ENCODE measurements at regions not wholly inside any gene's neighbourhood (a gene's known extent, or its start where the extent isn't known, plus 50 kb on each side); places are given as distances from the start of the nearest gene placed in this dataset.

DNA sequence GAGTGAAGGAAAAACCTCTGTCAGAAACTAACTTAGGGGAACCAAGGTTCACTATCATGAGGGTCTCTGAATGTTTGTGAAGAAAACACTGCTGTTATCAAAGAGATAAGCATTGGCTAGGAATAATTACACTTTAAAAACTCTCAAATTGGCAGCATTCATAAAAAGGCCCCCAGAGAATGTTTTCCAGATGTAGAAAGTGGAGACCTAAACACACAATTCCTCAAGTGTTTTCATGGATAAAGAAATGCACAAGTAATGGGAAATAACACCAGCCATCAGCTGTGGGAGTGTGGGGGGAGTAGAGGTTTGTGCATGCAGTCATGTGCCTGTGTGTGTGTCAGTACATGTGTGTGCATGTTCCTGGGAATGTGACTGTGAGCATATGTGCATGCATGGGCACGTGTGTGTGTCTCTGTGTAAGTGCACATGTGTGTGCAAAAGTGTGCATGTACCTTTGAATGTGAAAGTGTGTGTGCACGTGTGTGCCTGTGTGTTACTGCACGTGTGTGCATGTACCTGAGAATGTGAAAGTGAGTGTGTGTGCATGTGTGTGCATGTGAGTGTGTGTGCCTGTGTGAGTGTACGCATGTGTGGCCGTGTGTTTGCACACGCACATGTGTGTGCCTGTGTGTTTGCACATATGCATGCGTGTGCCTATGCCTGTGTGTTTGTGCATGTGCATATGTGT, 854.3 kb upstream of the SALL3 start:
- Histone ChIP-seq H3K14ac (ENCODE audit: low read length in 2 of 2) (no peak overlapping the region), H4K8ac (ENCODE audit: low read length) (no peak overlapping the region), H3K27ac (ENCODE audit: low read length, poor library complexity, severe bottlenecking) (no peak overlapping the region), H2AFZ (ENCODE audit: low read depth, low read length) (no peak overlapping the region), H3K23ac (ENCODE audit: low read length in 2 of 2) (no peak overlapping the region), H3K79me1 (replicated peaks; ENCODE audit: low read length, poor library complexity, severe bottlenecking) (no peaks in the 10 kb centered on the region), H3K4me3 (ENCODE audit: insufficient read depth in 1 of 2, low read depth in 1 of 2, low read length in 2 of 2) (no peak overlapping the region), H4K91ac (ENCODE audit: low read length) (peak overlapping the region; percentile 15), H3K27me3 (ENCODE audit: control insufficient read depth in 1 of 2, insufficient read depth in 1 of 2, low read length in 2 of 2) (no peaks in the 10 kb centered on the region), H3K4ac (ENCODE audit: low read depth in 1 of 2, low read length in 2 of 2) (no peak overlapping the region), H2BK120ac (ENCODE audit: low read depth, low read length) (no peak overlapping the region), H3K4me2 (ENCODE audit: low read length, poor library complexity, severe bottlenecking) (no peak overlapping the region), H2BK12ac (ENCODE audit: low read length in 2 of 2) (no peak overlapping the region), H3K4me1 (ENCODE audit: control insufficient read depth, insufficient read depth, low read depth, low read length) (no peaks in the 10 kb centered on the region), H2BK15ac (ENCODE audit: low read depth, poor library complexity, severe bottlenecking) (no peak overlapping the region), H3K36me3 (ENCODE audit: control insufficient read depth in 1 of 2, insufficient read depth in 2 of 2, low read depth in 1 of 2, low read length in 2 of 2) (no peaks in the 10 kb centered on the region), H2AK5ac (ENCODE audit: low read length, severe bottlenecking) (no peak overlapping the region), H3K9ac (ENCODE audit: low read length) (no peak overlapping the region), H3K18ac (ENCODE audit: low read depth in 1 of 2, low read length in 2 of 2) (no peak overlapping the region), H2BK5ac (ENCODE audit: low read depth, low read length, poor library complexity, severe bottlenecking) (no peak overlapping the region), H3K9me3 (ENCODE audit: control insufficient read depth, low read length) (peaks cover 6% of the 10 kb centered on the region)
- WGBS = 82% methylated on average over 7 of the region's 7 CpGs
- DNase-seq = no peak

DNA sequence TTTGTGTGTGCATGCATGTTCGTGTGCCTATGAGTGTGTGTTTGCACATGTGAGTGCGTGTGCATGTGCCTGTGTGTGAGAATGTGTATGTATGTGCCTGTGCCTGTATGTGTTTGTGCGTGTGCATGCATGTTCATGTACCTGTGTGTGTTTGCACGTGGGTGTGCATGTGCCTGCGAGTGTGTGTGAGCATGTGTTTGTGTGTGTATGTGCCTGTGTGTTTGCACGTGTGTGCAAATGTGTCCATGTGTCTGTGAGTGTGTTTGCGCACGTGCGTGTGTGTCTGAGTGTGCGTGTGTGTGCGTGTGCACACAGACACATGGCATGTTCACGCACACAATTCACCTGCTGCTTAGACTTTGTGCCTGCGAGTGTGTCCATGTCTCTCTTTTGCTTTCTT, 853.5 kb upstream of the SALL3 start:
- no peak overlapping the region for H3K14ac ChIP-seq (ENCODE audit: low read length in 2 of 2)
- H3K4ac ChIP-seq (ENCODE audit: low read depth in 1 of 2, low read length in 2 of 2) = no peak overlapping the region
- H2BK12ac ChIP-seq (ENCODE audit: low read length in 2 of 2) = no peak overlapping the region
- H3K27ac ChIP-seq (ENCODE audit: low read length, poor library complexity, severe bottlenecking) = no peak overlapping the region
- H4K91ac ChIP-seq (ENCODE audit: low read length) = no peak overlapping the region
- no peak overlapping the region for H2AFZ ChIP-seq (ENCODE audit: low read depth, low read length)
- 90% methylated on average over 13 of the region's 13 CpGs for WGBS
- no peaks in the 10 kb centered on the region for H3K79me1 ChIP-seq (replicated peaks; ENCODE audit: low read length, poor library complexity, severe bottlenecking)
- no peaks in the 10 kb centered on the region for H3K4me1 ChIP-seq (ENCODE audit: control insufficient read depth, insufficient read depth, low read depth, low read length)
- H3K4me3 ChIP-seq (ENCODE audit: insufficient read depth in 1 of 2, low read depth in 1 of 2, low read length in 2 of 2) = no peak overlapping the region
- H3K27me3 ChIP-seq (ENCODE audit: control insufficient read depth in 1 of 2, insufficient read depth in 1 of 2, low read length in 2 of 2) = no peaks in the 10 kb centered on the region
- H3K9ac ChIP-seq (ENCODE audit: low read length) = no peak overlapping the region
- H3K36me3 ChIP-seq (ENCODE audit: control insufficient read depth in 1 of 2, insufficient read depth in 2 of 2, low read depth in 1 of 2, low read length in 2 of 2) = no peaks in the 10 kb centered on the region
- no peak overlapping the region for H2BK5ac ChIP-seq (ENCODE audit: low read depth, low read length, poor library complexity, severe bottlenecking)
- no peak overlapping the region for H3K4me2 ChIP-seq (ENCODE audit: low read length, poor library complexity, severe bottlenecking)
- H3K9me3 ChIP-seq (ENCODE audit: control insufficient read depth, low read length) = peaks cover 5% of the 10 kb centered on the region
- no peak overlapping the region for H2BK15ac ChIP-seq (ENCODE audit: low read depth, poor library complexity, severe bottlenecking)
- DNase-seq = no peak
- H4K8ac ChIP-seq (ENCODE audit: low read length) = no peak overlapping the region
- H2AK5ac ChIP-seq (ENCODE audit: low read length, severe bottlenecking) = no peak overlapping the region
- no peak overlapping the region for H3K23ac ChIP-seq (ENCODE audit: low read length in 2 of 2)
- H2BK120ac ChIP-seq (ENCODE audit: low read depth, low read length) = no peak overlapping the region
- H3K18ac ChIP-seq (ENCODE audit: low read depth in 1 of 2, low read length in 2 of 2) = no peak overlapping the region

DNA sequence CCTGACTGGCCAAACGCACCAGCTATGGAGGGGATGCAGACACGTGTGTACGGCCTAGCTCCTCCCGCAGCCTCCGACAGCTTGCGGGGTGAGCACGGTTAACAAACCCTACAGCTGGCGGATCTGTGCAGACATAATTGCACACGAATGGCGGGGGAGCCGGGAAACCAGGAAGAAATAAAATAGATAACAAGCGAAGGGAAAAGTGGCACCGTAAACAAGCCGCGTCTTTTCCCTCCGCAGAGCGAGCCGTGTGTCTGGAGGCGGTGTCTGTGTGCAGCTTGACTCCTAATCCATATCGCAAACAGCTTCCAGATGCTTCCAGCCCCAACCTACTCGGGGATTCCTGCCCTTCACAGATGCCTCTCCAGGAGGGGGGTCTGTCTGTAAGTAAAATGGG, 853.1 kb upstream of the SALL3 start:
- H3K79me1 ChIP-seq (replicated peaks; ENCODE audit: low read length, poor library complexity, severe bottlenecking) = no peaks in the 10 kb centered on the region
- H3K4me1 ChIP-seq (ENCODE audit: control insufficient read depth, insufficient read depth, low read depth, low read length) = no peaks in the 10 kb centered on the region
- H2AK5ac ChIP-seq (ENCODE audit: low read length, severe bottlenecking) = no peak overlapping the region
- H3K23ac ChIP-seq (ENCODE audit: low read length in 2 of 2) = no peak overlapping the region
- no peak overlapping the region for H3K4ac ChIP-seq (ENCODE audit: low read depth in 1 of 2, low read length in 2 of 2)
- no peak overlapping the region for H2AFZ ChIP-seq (ENCODE audit: low read depth, low read length)
- no peak overlapping the region for H2BK12ac ChIP-seq (ENCODE audit: low read length in 2 of 2)
- no peaks in the 10 kb centered on the region for H3K27me3 ChIP-seq (ENCODE audit: control insufficient read depth in 1 of 2, insufficient read depth in 1 of 2, low read length in 2 of 2)
- no peak overlapping the region for H4K8ac ChIP-seq (ENCODE audit: low read length)
- DNase-seq = no peak
- H3K14ac ChIP-seq (ENCODE audit: low read length in 2 of 2) = no peak overlapping the region
- no peak overlapping the region for H3K9ac ChIP-seq (ENCODE audit: low read length)
- H4K91ac ChIP-seq (ENCODE audit: low read length) = no peak overlapping the region
- WGBS = 93% methylated on average over 19 of the region's 21 CpGs
- no peak overlapping the region for H3K27ac ChIP-seq (ENCODE audit: low read length, poor library complexity, severe bottlenecking)
- no peak overlapping the region for H2BK120ac ChIP-seq (ENCODE audit: low read depth, low read length)
- no peak overlapping the region for H2BK5ac ChIP-seq (ENCODE audit: low read depth, low read length, poor library complexity, severe bottlenecking)
- H2BK15ac ChIP-seq (ENCODE audit: low read depth, poor library complexity, severe bottlenecking) = no peak overlapping the region
- H3K4me2 ChIP-seq (ENCODE audit: low read length, poor library complexity, severe bottlenecking) = no peak overlapping the region
- H3K4me3 ChIP-seq (ENCODE audit: insufficient read depth in 1 of 2, low read depth in 1 of 2, low read length in 2 of 2) = no peak overlapping the region
- H3K18ac ChIP-seq (ENCODE audit: low read depth in 1 of 2, low read length in 2 of 2) = no peak overlapping the region
- peaks cover 5% of the 10 kb centered on the region for H3K9me3 ChIP-seq (ENCODE audit: control insufficient read depth, low read length)
- no peaks in the 10 kb centered on the region for H3K36me3 ChIP-seq (ENCODE audit: control insufficient read depth in 1 of 2, insufficient read depth in 2 of 2, low read depth in 1 of 2, low read length in 2 of 2)

DNA sequence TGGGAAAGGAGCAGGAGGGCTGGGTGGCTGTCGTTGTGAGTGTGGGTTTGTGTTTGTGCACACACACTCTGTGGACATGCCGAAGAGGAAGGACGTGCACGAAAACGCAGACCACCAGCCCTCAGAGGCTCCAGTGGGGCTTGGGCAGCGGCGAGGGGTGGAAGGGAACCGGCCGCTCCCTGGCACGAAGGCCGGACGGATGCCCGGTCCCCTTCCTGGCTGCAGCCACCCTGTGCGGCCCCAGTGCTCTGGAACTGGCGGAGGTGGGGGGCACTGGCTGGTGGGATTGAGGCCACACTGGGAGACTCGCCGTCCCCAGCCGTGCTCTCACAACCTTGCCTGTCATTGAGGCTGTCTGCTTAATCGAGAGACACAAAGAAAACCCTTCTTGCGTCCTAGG, 852.6 kb upstream of the SALL3 start:
- 88% methylated on average over 20 of the region's 20 CpGs for WGBS
- DNase-seq = no peak

More for the DNA sequence above, 852.6 kb upstream of the SALL3 start:
- Histone ChIP-seq H3K9ac (ENCODE audit: low read length) (no peak overlapping the region), H3K27ac (ENCODE audit: low read length, poor library complexity, severe bottlenecking) (no peak overlapping the region), H3K4me2 (ENCODE audit: low read length, poor library complexity, severe bottlenecking) (no peak overlapping the region), H2AK5ac (ENCODE audit: low read length, severe bottlenecking) (no peak overlapping the region), H3K23ac (ENCODE audit: low read length in 2 of 2) (no peak overlapping the region), H2BK5ac (ENCODE audit: low read depth, low read length, poor library complexity, severe bottlenecking) (no peak overlapping the region), H3K4me1 (ENCODE audit: control insufficient read depth, insufficient read depth, low read depth, low read length) (no peaks in the 10 kb centered on the region), H3K27me3 (ENCODE audit: control insufficient read depth in 1 of 2, insufficient read depth in 1 of 2, low read length in 2 of 2) (no peaks in the 10 kb centered on the region), H2BK12ac (ENCODE audit: low read length in 2 of 2) (no peak overlapping the region), H4K8ac (ENCODE audit: low read length) (no peak overlapping the region), H3K4me3 (ENCODE audit: insufficient read depth in 1 of 2, low read depth in 1 of 2, low read length in 2 of 2) (no peak overlapping the region), H2AFZ (ENCODE audit: low read depth, low read length) (no peak overlapping the region), H3K4ac (ENCODE audit: low read depth in 1 of 2, low read length in 2 of 2) (no peak overlapping the region), H3K18ac (ENCODE audit: low read depth in 1 of 2, low read length in 2 of 2) (no peak overlapping the region), H3K36me3 (ENCODE audit: control insufficient read depth in 1 of 2, insufficient read depth in 2 of 2, low read depth in 1 of 2, low read length in 2 of 2) (no peaks in the 10 kb centered on the region), H3K79me1 (replicated peaks; ENCODE audit: low read length, poor library complexity, severe bottlenecking) (no peaks in the 10 kb centered on the region), H2BK120ac (ENCODE audit: low read depth, low read length) (no peak overlapping the region), H3K14ac (ENCODE audit: low read length in 2 of 2) (no peak overlapping the region), H4K91ac (ENCODE audit: low read length) (no peak overlapping the region), H2BK15ac (ENCODE audit: low read depth, poor library complexity, severe bottlenecking) (no peak overlapping the region), H3K9me3 (ENCODE audit: control insufficient read depth, low read length) (peaks cover 5% of the 10 kb centered on the region)

Measured in mesenchymal stem cell (in vitro differentiated cells and primary cell).